ENCODE measurements at regions not wholly inside any gene's neighbourhood (a gene's known extent, or its start where the extent isn't known, plus 50 kb on each side); places are given as distances from the start of the nearest gene placed in this dataset.
"Not testable (repeated sequence)": the region's sequence is repeated elsewhere in the genome, so short reads cannot be mapped to it uniquely, and the experiment has no call there.

- DNase-seq = not testable (repeated sequence)
Measured at GRCh38 chr13:89521672-89522071, 1825.8 kb upstream of the MIR17HG start.

DNA sequence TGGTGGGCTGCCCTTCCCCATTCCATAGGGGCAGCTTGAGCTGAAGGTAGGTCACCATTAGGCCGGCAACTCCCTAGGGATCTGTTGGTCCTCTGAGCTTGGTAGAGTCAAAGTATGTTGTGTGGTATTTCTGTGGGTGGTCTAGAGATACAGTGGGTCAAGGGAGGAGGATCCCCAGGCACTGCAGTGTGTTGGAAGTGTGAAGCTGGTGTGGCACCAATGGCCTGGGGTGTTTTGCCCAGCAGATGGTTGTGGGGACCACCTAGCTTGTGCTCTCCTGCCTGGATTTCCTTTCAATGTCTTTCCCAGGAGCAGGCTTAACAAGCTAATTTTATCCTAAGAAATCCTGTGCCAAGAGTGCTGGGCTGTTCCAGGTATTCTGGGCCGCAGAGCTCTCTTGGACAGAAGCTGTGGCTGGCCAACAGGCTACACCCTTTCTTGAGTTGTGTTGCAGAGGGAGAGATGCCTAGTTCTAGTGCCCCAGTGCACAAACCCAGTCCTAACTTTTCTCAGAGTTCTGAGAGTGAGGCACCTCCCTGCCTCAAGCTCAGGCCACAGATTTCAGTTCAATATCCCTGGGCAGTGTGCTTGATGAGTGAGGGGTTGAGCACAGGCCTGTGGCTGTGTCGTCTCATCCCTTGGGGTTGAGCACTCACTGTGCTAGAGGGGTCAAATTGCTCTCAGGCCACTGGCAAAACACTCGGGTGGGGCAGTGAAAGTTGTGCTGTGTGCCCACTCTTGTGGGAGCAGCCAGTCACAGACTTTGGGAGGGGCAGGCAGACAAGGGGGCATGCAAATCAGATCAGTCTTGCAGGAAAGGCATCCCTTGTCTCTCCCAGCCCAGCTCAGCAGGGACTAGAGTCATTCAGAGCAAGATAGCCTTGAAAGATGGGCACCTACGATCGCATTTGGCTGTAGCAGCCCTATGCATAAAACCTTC, 1806.1 kb upstream of the MIR17HG start:
- DNase-seq = no peak

- no peak for DNase-seq
Measured at GRCh38 chr13:89550938-89551337, 1796.5 kb upstream of the MIR17HG start.

DNA sequence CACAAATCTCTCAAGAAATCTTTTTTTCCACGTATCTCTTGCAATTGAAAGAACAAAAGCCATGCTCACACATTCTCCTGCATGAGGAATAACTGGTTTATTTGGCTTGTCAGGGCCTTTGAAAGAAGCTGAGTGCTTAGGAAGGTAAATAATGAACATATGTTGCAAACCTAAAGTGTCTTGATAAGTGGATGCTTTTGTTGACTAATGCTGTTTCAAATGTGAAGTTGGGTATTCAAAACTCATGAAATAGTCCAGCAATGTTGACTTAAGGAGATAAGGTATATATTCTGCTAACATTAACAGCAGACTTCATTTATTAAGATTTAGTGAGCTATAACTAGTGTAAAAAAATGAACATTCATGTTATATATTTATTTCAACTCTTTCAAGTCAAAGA, 1792.7 kb upstream of the MIR17HG start:
- no peak for DNase-seq

GRCh38 chr13:89565476-89566100, 1781.9 kb upstream of the MIR17HG start:
- no peak for DNase-seq

DNA sequence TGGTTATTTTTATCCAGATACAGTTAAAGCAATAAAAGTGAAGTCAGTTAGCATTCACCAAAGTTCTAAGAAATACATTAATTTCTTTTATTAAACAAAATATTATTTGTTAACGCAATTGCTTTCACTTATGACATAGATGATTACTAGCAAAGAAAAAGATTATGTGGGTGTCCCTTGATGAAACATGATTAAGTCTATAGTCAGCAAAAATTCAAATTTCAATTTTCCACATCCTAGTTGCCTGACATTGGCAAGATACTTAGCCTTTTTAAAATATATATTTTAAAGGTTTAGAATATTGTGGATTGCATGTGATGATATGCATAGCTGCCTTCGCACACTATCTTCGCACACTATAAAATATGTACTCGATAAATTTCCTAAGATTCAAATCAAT, 1780.5 kb upstream of the MIR17HG start:
- no peak for DNase-seq

GRCh38 chr13:89568276-89568675, 1779.2 kb upstream of the MIR17HG start:
- DNase-seq = no peak

DNA sequence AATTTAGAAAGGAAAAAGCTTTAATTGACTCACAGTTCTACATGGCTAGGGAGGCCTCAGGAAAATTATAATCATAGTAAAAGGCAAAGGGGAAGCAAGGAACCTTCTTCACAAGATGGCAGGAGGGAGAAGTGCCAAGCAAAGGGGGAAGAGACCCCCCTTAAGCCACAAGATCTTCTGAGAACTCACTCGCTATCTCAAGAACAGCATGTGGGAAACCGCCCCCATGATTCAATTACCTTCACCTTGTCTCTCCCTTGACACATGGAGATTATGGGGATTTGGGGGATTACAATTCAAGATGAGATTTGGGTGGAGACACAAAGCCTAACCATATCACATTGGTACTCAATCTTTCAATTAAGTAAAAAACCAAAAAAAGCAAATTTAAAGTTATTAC, 1778.7 kb upstream of the MIR17HG start:
- no peak for DNase-seq

- no peak for DNase-seq
Measured at GRCh38 chr13:89571676-89572075, 1775.8 kb upstream of the MIR17HG start.

DNA sequence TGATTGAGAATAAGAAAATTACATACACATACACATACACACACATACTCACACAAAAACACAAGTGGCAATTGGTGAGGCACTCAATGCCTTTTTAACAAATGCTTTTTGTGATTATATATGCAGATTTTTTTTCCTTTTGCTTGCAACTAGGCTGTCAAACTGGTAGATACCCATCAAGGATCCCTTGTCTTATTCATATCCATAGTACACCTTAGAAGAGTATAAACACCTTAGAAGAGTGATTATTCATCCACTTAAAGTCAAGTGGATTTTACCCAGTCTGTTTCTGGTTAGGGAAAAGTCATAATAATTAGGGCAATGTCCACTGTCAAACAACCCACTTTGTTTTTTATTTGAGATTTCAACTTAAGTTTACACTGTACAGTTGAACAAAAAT, 1773.4 kb upstream of the MIR17HG start:
- DNase-seq = no peak

- no peak for DNase-seq
Measured at GRCh38 chr13:89577301-89577700, 1770.2 kb upstream of the MIR17HG start.

DNA sequence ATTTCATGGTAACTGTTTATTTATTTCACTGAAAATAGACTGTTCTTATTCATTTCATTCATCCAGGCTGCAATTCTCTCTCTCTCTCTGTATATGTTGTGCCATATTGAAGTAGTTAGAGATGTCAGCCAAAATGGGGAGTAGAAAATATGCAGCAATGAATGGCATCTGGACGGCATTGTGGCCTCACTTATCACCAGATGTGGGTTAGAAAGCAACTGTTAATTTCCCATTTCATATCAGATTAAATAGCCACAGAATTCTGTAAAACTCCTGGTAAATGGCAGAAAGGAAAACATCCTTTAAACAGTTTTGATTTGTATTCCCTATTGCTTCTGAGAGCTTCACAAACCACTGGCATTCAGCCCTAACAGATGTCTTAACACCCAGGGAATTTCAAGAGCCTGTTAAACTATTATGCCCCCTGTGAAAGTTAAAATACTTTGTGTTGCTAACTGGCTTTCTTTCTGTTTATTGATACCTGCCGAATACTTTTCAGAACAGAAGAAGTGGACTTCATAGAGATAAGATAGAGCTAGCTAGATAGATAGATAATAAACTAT, 1763.3 kb upstream of the MIR17HG start:
- no peak for DNase-seq

DNA sequence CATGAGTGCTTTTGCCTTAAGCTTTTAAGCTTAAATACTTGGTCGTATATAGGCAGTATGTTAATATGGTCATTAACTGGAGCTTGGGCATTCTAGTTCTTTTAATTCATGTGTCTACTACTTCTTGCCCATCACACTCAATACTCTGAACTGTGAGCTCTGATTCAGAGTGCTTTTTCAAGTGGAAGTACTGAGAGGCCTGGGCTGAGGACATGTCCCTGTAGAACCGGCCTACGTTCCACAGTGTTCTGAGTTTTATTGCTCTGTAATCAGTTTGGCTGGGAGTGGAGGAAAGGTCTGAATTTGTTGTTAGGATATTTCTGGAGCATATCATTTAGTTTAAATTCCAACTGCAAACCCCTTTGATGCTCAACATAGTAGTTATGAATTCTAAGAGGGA, 1744.8 kb upstream of the MIR17HG start:
- DNase-seq = no peak

- no peak for DNase-seq
Measured at GRCh38 chr13:89603187-89603586, 1744.3 kb upstream of the MIR17HG start.

GRCh38 chr13:89609318-89609717, 1738.2 kb upstream of the MIR17HG start:
- DNase-seq = no peak

DNA sequence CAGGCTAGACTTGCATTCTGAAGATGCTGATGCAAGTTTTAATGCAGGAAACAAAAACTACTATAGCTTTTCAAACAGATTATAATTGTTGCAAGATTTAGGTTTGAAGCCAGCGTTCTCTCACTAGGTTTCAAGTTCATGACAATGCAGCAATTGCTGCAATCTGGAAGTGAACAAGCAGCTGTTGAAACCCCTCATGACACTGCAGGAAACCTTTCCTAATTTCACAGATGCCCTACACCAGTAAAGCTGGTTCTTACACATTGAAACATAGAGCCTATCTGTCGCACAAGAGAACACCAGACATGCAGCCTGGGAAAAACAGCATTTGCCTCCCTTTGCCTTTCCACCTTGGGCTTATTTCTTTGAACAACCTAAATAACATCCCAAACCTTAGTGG, 1737.2 kb upstream of the MIR17HG start:
- DNase-seq = no peak

GRCh38 chr13:89610881-89611280, 1736.6 kb upstream of the MIR17HG start:
- no peak for DNase-seq

DNA sequence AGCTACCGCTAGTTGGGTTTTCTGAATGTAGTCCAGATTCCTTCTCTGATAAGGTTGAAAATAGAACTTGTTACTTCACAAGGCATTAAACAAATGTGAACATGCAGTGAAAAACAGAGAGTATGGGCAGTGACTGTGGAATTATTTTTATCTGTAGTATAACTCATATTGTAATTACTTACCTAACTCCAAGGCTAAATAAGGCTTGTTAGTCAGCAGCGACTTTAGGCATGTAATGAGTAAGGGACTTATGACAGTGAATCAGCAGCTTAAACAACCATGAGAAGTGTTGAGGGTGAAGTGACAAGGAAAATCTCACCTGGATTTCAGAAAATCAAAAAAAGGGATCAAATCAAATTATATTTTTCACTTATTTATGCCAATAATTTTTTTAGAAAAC, 1719.5 kb upstream of the MIR17HG start:
- no peak for DNase-seq

DNA sequence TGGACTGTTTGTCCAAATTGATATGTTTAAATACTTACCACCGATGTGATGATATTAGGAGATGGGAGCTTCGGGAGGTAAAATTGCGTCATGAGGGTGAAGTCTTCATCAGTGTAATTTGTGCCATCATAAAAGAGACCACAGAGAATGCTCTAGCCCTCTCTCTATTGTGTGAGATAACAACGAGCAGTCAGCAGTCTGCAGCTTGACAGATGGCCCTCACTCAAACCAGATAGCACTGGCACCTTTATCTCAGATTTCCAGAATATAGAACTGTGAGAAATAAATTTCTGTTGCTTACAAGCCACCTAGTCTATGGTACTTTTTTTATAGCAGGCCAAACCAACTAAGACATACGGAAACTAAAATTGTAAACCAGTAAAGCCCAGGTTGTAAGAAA, 1718.9 kb upstream of the MIR17HG start:
- DNase-seq = no peak

DNA sequence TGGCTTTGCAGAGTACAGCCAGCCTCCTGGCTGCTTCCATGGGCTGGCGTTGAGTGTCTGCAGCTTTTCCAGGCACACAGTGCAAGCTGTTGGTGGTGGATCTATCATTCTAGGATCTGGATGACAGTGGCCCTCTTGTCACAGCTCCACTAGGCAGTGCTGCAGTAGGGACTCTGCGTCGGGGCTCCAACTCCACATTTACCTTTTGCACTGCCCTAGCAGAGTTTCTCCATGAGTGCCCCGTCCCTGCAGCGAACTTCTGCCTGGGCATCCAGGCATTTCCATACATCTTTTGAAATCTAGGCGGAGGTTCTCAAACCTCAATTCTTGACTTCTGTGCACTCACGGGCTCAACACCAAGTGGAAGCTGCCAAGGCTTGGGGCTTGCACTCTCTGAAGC, 1697.3 kb upstream of the MIR17HG start:
- no peak for DNase-seq

DNA sequence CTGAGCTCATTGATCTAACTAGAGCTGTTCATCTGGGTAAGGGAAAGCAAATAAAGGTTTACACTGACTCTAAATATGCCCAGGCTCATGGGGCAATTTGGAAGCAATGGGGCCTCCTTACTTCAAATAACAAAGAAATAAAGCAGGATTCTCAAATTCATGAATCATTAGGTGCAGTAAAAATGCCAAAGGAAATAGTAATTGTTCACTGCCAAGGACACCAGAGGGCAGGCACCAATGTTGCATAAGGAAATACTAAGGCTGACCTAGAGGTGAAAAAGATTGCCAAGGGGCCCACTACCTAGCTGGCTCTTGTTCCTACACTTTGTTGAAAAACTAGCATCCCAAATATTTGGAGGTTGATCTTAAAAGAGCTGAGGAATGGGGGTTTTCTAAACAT, 1686.7 kb upstream of the MIR17HG start:
- no peak for DNase-seq

GRCh38 chr13:89673789-89674311, 1673.6 kb upstream of the MIR17HG start:
- no peak for DNase-seq

GRCh38 chr13:89678466-89679121, 1668.9 kb upstream of the MIR17HG start:
- no peak for DNase-seq
